ENCODE measurements at regions not wholly inside any gene's neighbourhood (a gene's known extent, or its start where the extent isn't known, plus 50 kb on each side); places are given as distances from the start of the nearest gene placed in this dataset.

GRCh38 chr16:66231452-66232160 lies 134.9 kb upstream of the CDH5 start:
- TF ChIP-seq CTCF (IDR thresholded peaks at IDR 0.05; ENCODE audit: poor library complexity) (no peak), EZH2 (IDR thresholded peaks at IDR 0.05; ENCODE audit: borderline replicate concordance) (no peak), EZH2phosphoT487 (IDR thresholded peaks at IDR 0.05; ENCODE audit: low read depth, severe bottlenecking, unreplicated experiment) (no peak)
